Keratinocyte (primary cell): ENCODE measurements at regions not wholly inside any gene's neighbourhood (a gene's known extent, or its start where the extent isn't known, plus 50 kb on each side); places are given as distances from the start of the nearest gene placed in this dataset.

Experiments
- DNase-seq: peaks from one replicate; pipeline ENCODE4 v3.0.0-alpha.2; 2011; ENCODE audit warnings: low read depth, missing footprints, low spot score
- FAIRE-seq: peaks from 2 replicates; lab custom pipeline; 2011; peaks lifted over from hg19 to GRCh38; lab: Jason Lieb, UNC
- H2AFZ ChIP-seq: 2 replicates; pipeline ENCODE4 v1.6.0; 2012; ENCODE audit warnings: low read length, control low read depth, inconsistent platforms; ENCODE audit not compliant: control insufficient read depth
- H3K27ac ChIP-seq: 2 replicates; pipeline ENCODE4 v1.5.1; 2011; ENCODE audit warnings: low read length; ENCODE audit not compliant: control insufficient read depth, insufficient read depth
- H3K27me3 ChIP-seq: 3 replicates; pipeline ENCODE4 v1.6.0; 2011; ENCODE audit warnings: low read length; ENCODE audit not compliant: control insufficient read depth, insufficient read depth; ENCODE audit errors: extremely low read depth
- H3K36me3 ChIP-seq, 2 experiments: 2 replicates in 1 of 2; 3 replicates in 1 of 2; pipeline ENCODE4 v1.5.1; 2011; ENCODE audit warnings: low read length in 2 of 2, mild to moderate bottlenecking in 1 of 2; ENCODE audit not compliant: control insufficient read depth in 2 of 2, insufficient read depth in 2 of 2; ENCODE audit errors: extremely low read depth in 1 of 2
- H3K4me1 ChIP-seq: 3 replicates; pipeline ENCODE4 v1.5.1; 2011; ENCODE audit warnings: low read length; ENCODE audit not compliant: control insufficient read depth, insufficient read depth; ENCODE audit errors: extremely low read depth
- H3K4me2 ChIP-seq: 3 replicates; pipeline ENCODE4 v1.6.0; 2011; ENCODE audit warnings: low read depth, low read length; ENCODE audit not compliant: control insufficient read depth, insufficient read depth; ENCODE audit errors: extremely low read depth
- H3K4me3 ChIP-seq, 3 experiments: fragments of 200-600 bp in 1 of 3; sonication (generic) in 1 of 3; 2 replicates in 2 of 3; 3 replicates in 1 of 3; pipeline ENCODE4 v1.5.1; 2011 to 2016; ENCODE audit warnings: low read length in 3 of 3, mild to moderate bottlenecking in 3 of 3, control low read depth in 2 of 3, inconsistent platforms in 1 of 3, low read depth in 1 of 3, mixed read lengths in 1 of 3, mixed run types in 1 of 3, moderate library complexity in 1 of 3; ENCODE audit not compliant: control insufficient read depth in 2 of 3, insufficient read depth in 2 of 3; ENCODE audit errors: extremely low read depth in 1 of 3
- H3K79me2 ChIP-seq: 2 replicates; pipeline ENCODE4 v1.6.0; 2012; ENCODE audit warnings: low read length; ENCODE audit not compliant: control insufficient read depth, insufficient read depth
- H3K9ac ChIP-seq: 3 replicates; pipeline ENCODE4 v1.6.0; 2011; ENCODE audit warnings: low read length; ENCODE audit not compliant: control insufficient read depth, insufficient read depth; ENCODE audit errors: extremely low read depth
- H3K9me1 ChIP-seq: 3 replicates; pipeline ENCODE4 v1.6.0; 2011; ENCODE audit warnings: low read length; ENCODE audit not compliant: control insufficient read depth, insufficient read depth; ENCODE audit errors: extremely low read depth
- H3K9me3 ChIP-seq: 2 replicates; pipeline ENCODE4 v1.5.1; 2012; ENCODE audit warnings: low read depth, low read length; ENCODE audit not compliant: control insufficient read depth
- H4K20me1 ChIP-seq: 3 replicates; pipeline ENCODE4 v1.6.0; 2011; ENCODE audit warnings: low read length; ENCODE audit not compliant: control insufficient read depth, insufficient read depth; ENCODE audit errors: extremely low read depth
- EZH2 ChIP-seq: IDR thresholded peaks from one replicate; pipeline ENCODE4 v1.6.1; 2012; ENCODE audit warnings: inconsistent platforms, mild to moderate bottlenecking, low read length, moderate library complexity
- dilution Hi-C: fragments of 300-500 bp; cut with MboI; formaldehyde crosslinking; loops from one replicate; pipeline ENCODE4 v1.7.0; 2020; ENCODE audit warnings: low sequenced_read_pairs; ENCODE audit not compliant: extremely low pct_ligation_motif_present
- TF ChIP-seq, protein P1 (sequence below), 3 experiments: IDR thresholded peaks in 1 of 3; conservative IDR thresholded peaks in 1 of 3; optimal IDR thresholded peaks in 1 of 3; 2 replicates in 2 of 3; 3 replicates in 1 of 3; pipeline versions ENCODE3 to v1.5.1; 2011; ENCODE audit warnings: low read length in 3 of 3, mild to moderate bottlenecking in 3 of 3, moderate library complexity in 2 of 3, control low read depth in 1 of 3, inconsistent platforms in 1 of 3; ENCODE audit not compliant: insufficient read depth in 2 of 3; ENCODE audit errors: extremely low read depth in 1 of 3

DNA sequence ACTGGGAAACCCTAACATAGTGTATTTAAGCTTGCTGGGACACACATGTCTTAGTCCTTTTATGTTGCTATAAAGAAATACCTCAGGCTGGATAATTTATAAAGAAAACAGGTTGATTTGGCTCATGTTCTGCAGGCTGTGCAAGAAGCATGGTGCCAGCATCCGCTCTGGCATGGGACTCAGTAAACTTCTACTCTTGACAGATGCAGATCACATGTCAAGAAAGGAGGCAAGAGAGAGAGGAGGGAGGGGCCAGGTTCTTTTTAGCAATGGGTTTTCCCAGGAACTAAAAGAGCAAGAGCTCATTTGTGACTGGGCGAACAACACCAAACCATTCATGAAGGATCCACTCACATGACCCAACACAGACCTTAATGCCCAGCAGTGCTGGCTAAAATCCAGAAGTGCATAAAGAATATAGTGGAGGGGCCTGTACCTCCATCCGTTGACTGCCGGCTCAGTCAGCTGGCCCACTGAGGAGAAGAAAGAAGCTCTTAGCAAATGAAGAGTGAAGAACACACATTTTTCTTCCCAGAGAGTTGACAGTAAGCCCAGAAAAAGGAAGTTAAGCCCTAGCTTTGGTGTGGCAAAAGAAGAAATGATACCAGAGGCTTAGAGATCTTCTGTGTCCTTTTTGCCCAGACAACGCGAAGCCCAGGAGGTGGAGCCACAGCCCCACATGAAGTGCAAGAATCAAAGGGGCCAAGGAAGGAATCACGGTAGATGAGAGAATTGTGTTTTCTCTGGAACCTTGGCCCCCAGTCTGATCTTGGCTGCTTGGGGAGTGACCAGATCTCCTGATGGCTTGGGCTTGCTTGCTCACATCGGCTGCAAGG is 183.5 kb upstream of the FAM98A start:
- no peak overlapping the region for H3K4me2 ChIP-seq
- no peaks in the 10 kb centered on the region for H3K9me3 ChIP-seq
- no peak overlapping the region for H3K4me3 ChIP-seq
- no peak overlapping the region for H3K27ac ChIP-seq
- H2AFZ ChIP-seq: no peak overlapping the region
- H3K27me3 ChIP-seq: no peaks in the 10 kb centered on the region
- FAIRE-seq (no peak), DNase-seq (no peak)
- dilution Hi-C loops: no loop called here
- no peaks in the 10 kb centered on the region for H3K36me3 ChIP-seq
- no peaks in the 10 kb centered on the region for H4K20me1 ChIP-seq
- no peaks in the 10 kb centered on the region for H3K4me1 ChIP-seq
- no peaks in the 10 kb centered on the region for H3K79me2 ChIP-seq
- no peaks in the 10 kb centered on the region for H3K9me1 ChIP-seq
- no peak overlapping the region for H3K9ac ChIP-seq
- TF ChIP-seq EZH2: no peak
- TF ChIP-seq, protein P1, sequence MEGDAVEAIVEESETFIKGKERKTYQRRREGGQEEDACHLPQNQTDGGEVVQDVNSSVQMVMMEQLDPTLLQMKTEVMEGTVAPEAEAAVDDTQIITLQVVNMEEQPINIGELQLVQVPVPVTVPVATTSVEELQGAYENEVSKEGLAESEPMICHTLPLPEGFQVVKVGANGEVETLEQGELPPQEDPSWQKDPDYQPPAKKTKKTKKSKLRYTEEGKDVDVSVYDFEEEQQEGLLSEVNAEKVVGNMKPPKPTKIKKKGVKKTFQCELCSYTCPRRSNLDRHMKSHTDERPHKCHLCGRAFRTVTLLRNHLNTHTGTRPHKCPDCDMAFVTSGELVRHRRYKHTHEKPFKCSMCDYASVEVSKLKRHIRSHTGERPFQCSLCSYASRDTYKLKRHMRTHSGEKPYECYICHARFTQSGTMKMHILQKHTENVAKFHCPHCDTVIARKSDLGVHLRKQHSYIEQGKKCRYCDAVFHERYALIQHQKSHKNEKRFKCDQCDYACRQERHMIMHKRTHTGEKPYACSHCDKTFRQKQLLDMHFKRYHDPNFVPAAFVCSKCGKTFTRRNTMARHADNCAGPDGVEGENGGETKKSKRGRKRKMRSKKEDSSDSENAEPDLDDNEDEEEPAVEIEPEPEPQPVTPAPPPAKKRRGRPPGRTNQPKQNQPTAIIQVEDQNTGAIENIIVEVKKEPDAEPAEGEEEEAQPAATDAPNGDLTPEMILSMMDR (optimal IDR thresholded peaks at IDR 0.05 in 1 of 3, IDR thresholded peaks at IDR 0.05 in 1 of 3, conservative IDR thresholded peaks at IDR 0.05 in 1 of 3; ENCODE audit: extremely low read depth in 1 of 3, insufficient read depth in 2 of 3, low read length in 3 of 3): no peak

DNA sequence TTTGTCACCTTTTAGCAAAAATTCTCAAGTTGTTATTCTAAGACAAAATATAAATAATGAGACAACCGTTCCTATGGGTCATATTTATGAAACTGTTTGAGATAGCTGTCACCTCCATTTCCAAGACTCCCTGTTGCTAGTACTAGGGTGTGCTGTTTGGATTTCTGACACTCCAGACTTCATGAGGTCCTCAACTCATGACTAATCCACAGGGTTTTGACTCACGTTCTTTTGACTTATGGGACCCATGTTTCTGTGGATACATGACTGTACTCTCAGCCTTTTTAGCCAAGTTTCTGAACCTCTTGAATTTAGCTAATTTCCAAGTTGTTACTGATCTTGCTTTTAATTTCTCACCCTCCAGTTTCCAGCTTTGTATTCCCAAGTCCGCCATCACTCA is 178.7 kb upstream of the FAM98A start:
- H3K9me1 ChIP-seq: no peaks in the 10 kb centered on the region
- no peak overlapping the region for H3K4me3 ChIP-seq
- dilution Hi-C loops: no loop called here
- no peaks in the 10 kb centered on the region for H3K4me1 ChIP-seq
- no peak overlapping the region for H3K27ac ChIP-seq
- DNase-seq (no peak), FAIRE-seq (no peak)
- no peak overlapping the region for H3K4me2 ChIP-seq
- no peak overlapping the region for H2AFZ ChIP-seq
- H3K9ac ChIP-seq: no peak overlapping the region
- TF ChIP-seq EZH2: no peak
- TF ChIP-seq, protein P1 (optimal IDR thresholded peaks at IDR 0.05 in 1 of 3, IDR thresholded peaks at IDR 0.05 in 1 of 3, conservative IDR thresholded peaks at IDR 0.05 in 1 of 3; ENCODE audit: extremely low read depth in 1 of 3, insufficient read depth in 2 of 3, low read length in 3 of 3): no peak
- H3K36me3 ChIP-seq: no peaks in the 10 kb centered on the region
- no peaks in the 10 kb centered on the region for H3K79me2 ChIP-seq
- H4K20me1 ChIP-seq: no peaks in the 10 kb centered on the region
- no peaks in the 10 kb centered on the region for H3K27me3 ChIP-seq
- no peaks in the 10 kb centered on the region for H3K9me3 ChIP-seq
